H1 (cell line): ENCODE measurements at regions not wholly inside any gene's neighbourhood (a gene's known extent, or its start where the extent isn't known, plus 50 kb on each side); places are given as distances from the start of the nearest gene placed in this dataset.

Experiments
- CTCF ChIA-PET: fragments of 300-600 bp; sonication (Branson Sonifier 250); formaldehyde crosslinking; loops from one replicate; lab custom pipeline; 2021; ENCODE audit not compliant: partially characterized antibody; lab: Charles Lee
- POLR2A ChIA-PET: fragments of 300-600 bp; sonication (Branson Sonifier 250); formaldehyde crosslinking; loops from one replicate; lab custom pipeline; 2021; ENCODE audit warnings: inconsistent platforms; ENCODE audit not compliant: partially characterized antibody; lab: Charles Lee
- DNase-seq, 2 experiments: peaks; one replicate each; pipeline versions ENCODE4 v3.0.0 to v3.0.0-alpha.2; 2010 to 2022; ENCODE audit warnings: low spot score in 2 of 2, low read depth in 1 of 2, mixed read lengths in 1 of 2
- FAIRE-seq: peaks from 2 replicates; lab custom pipeline; 2011; peaks lifted over from hg19 to GRCh38; lab: Jason Lieb, UNC
- H2AFZ ChIP-seq: 2 replicates; pipeline ENCODE4 v1.8.1; 2012; ENCODE audit warnings: low read length, inconsistent platforms
- H2AK5ac ChIP-seq: 2 replicates; pipeline ENCODE4 v1.6.1; 2013; ENCODE audit warnings: low read depth, low read length
- H2BK120ac ChIP-seq: replicated peaks from 2 replicates; pipeline ENCODE3; 2013; ENCODE audit warnings: low read depth, low read length, inconsistent platforms
- H2BK12ac ChIP-seq: 2 replicates; pipeline ENCODE4 v1.6.1; 2013; ENCODE audit warnings: low read depth, low read length
- H2BK15ac ChIP-seq: 2 replicates; pipeline ENCODE4 v1.6.1; 2013; ENCODE audit warnings: low read length
- H2BK20ac ChIP-seq: 2 replicates; pipeline ENCODE4 v1.6.1; 2013; ENCODE audit warnings: low read length
- H2BK5ac ChIP-seq: 2 replicates; pipeline ENCODE4 v1.6.1; 2013; ENCODE audit warnings: low read depth, low read length
- H3K14ac ChIP-seq: 2 replicates; pipeline ENCODE4 v1.6.1; 2013; ENCODE audit warnings: inconsistent platforms; ENCODE audit not compliant: insufficient read length
- H3K18ac ChIP-seq: 2 replicates; pipeline ENCODE4 v1.6.1; 2013; ENCODE audit warnings: low read length; ENCODE audit errors: extremely low read depth
- H3K23ac ChIP-seq: 2 replicates; pipeline ENCODE4 v1.6.1; 2013; ENCODE audit warnings: inconsistent platforms; ENCODE audit not compliant: insufficient read length
- H3K23me2 ChIP-seq: 2 replicates; pipeline ENCODE4 v1.6.1; 2013; ENCODE audit warnings: low read depth, low read length
- H3K27ac ChIP-seq: 2 replicates; pipeline ENCODE4 v1.6.1; 2011; ENCODE audit warnings: low read depth, low read length, inconsistent platforms
- H3K27me3 ChIP-seq, 4 experiments: replicated peaks in 1 of 4; 1 replicate in 1 of 4; 2 replicates in 3 of 4; pipeline versions ENCODE4 v1.6.1 to v1.8.1; 2011 to 2013; ENCODE audit warnings: low read length in 3 of 4, mild to moderate bottlenecking in 3 of 4, inconsistent platforms in 2 of 4, mixed read lengths in 2 of 4, moderate library complexity in 1 of 4; ENCODE audit not compliant: control insufficient read depth in 3 of 4, insufficient read depth in 3 of 4; ENCODE audit errors: extremely low read depth in 1 of 4
- H3K36me3 ChIP-seq, 4 experiments: 2 replicates each; pipeline versions ENCODE4 v1.6.1 to v1.8.1; 2011 to 2013; ENCODE audit warnings: mild to moderate bottlenecking in 4 of 4, low read length in 3 of 4, moderate library complexity in 2 of 4, control low read depth in 1 of 4, inconsistent platforms in 1 of 4; ENCODE audit not compliant: insufficient read depth in 4 of 4, control insufficient read depth in 2 of 4
- H3K4ac ChIP-seq: replicated peaks from 2 replicates; pipeline ENCODE3; 2013; ENCODE audit warnings: low read length, low read depth, mixed read lengths, inconsistent platforms; ENCODE audit not compliant: insufficient read length
- H3K4me1 ChIP-seq, 4 experiments: replicated peaks in 1 of 4; 1 replicate in 1 of 4; 2 replicates in 3 of 4; pipeline versions ENCODE4 v1.6.1 to v1.8.1; 2011 to 2013; ENCODE audit warnings: low read length in 3 of 4, inconsistent platforms in 2 of 4, mixed read lengths in 1 of 4; ENCODE audit not compliant: insufficient read depth in 4 of 4, control insufficient read depth in 3 of 4
- H3K4me2 ChIP-seq, 2 experiments: 2 replicates each; pipeline versions ENCODE4 v1.6.1 to v1.8.1; 2011 to 2013; ENCODE audit warnings: low read depth in 2 of 2, low read length in 2 of 2, control low read depth in 1 of 2, inconsistent platforms in 1 of 2, mild to moderate bottlenecking in 1 of 2; ENCODE audit not compliant: insufficient read depth in 1 of 2
- H3K4me3 ChIP-seq, 4 experiments: fragments of 200-600, 300-600 bp in 1 of 4; sonication (generic), shearing (Covaris generic), sonication (Bioruptor Twin) in 1 of 4; 2 replicates each; pipeline versions ENCODE4 v1.5.1 to v1.8.1; 2011 to 2016; ENCODE audit warnings: low read length in 4 of 4, low read depth in 3 of 4, control low read depth in 2 of 4, inconsistent platforms in 2 of 4, mild to moderate bottlenecking in 2 of 4, mixed read lengths in 1 of 4, moderate library complexity in 1 of 4; ENCODE audit not compliant: insufficient read depth in 2 of 4; ENCODE audit errors: extremely low read depth in 1 of 4
- H3K56ac ChIP-seq: replicated peaks from 2 replicates; pipeline ENCODE3; 2013; ENCODE audit warnings: low read depth, mild to moderate bottlenecking, mixed read lengths, low read length, inconsistent platforms; ENCODE audit not compliant: insufficient read length
- H3K79me1 ChIP-seq: 2 replicates; pipeline ENCODE4 v1.6.1; 2013; ENCODE audit warnings: low read depth, low read length, control low read depth
- H3K79me2 ChIP-seq, 2 experiments: 2 replicates each; pipeline versions ENCODE4 v1.6.1 to v1.8.1; 2012 to 2013; ENCODE audit warnings: low read length in 2 of 2, mild to moderate bottlenecking in 2 of 2, inconsistent platforms in 1 of 2; ENCODE audit not compliant: insufficient read depth in 2 of 2, control insufficient read depth in 1 of 2
- H3K9ac ChIP-seq, 4 experiments: replicated peaks in 1 of 4; 1 replicate in 1 of 4; 2 replicates in 3 of 4; pipeline versions ENCODE4 v1.6.1 to v1.8.1; 2011 to 2013; ENCODE audit warnings: low read depth in 3 of 4, low read length in 3 of 4, control low read depth in 2 of 4, mild to moderate bottlenecking in 2 of 4, moderate library complexity in 2 of 4, inconsistent platforms in 1 of 4; ENCODE audit errors: extremely low read depth in 1 of 4
- H3K9me3 ChIP-seq, 2 experiments: 2 replicates each; pipeline versions ENCODE4 v1.6.1 to v1.8.1; 2012 to 2013; ENCODE audit warnings: mild to moderate bottlenecking in 2 of 2, moderate library complexity in 2 of 2, control low read depth in 1 of 2, inconsistent platforms in 1 of 2, low read depth in 1 of 2, low read length in 1 of 2, mixed read lengths in 1 of 2; ENCODE audit not compliant: insufficient read depth in 2 of 2
- H4K20me1 ChIP-seq, 2 experiments: replicated peaks in 1 of 2; 2 replicates each; pipeline versions ENCODE3 to v1.8.1; 2011 to 2013; ENCODE audit warnings: inconsistent platforms in 2 of 2, low read length in 2 of 2, mild to moderate bottlenecking in 1 of 2; ENCODE audit not compliant: insufficient read depth in 2 of 2, control insufficient read depth in 1 of 2
- H4K5ac ChIP-seq: 2 replicates; pipeline ENCODE4 v1.6.1; 2013; ENCODE audit warnings: low read length, low read depth, mixed read lengths, inconsistent platforms; ENCODE audit not compliant: insufficient read length
- H4K8ac ChIP-seq: 2 replicates; pipeline ENCODE4 v1.8.0; 2013; ENCODE audit warnings: mild to moderate bottlenecking, moderate library complexity, low read length, inconsistent platforms; ENCODE audit not compliant: insufficient read depth; ENCODE audit errors: extremely low read depth
- H4K91ac ChIP-seq: replicated peaks from 2 replicates; pipeline ENCODE3; 2013; ENCODE audit warnings: low read length, mixed read lengths, inconsistent platforms; ENCODE audit not compliant: insufficient read length
- ATF3 ChIP-seq: IDR thresholded peaks from 2 replicates; pipeline ENCODE4 v1.6.1; 2011; ENCODE audit warnings: low read depth, mild to moderate bottlenecking, low read length; ENCODE audit not compliant: insufficient read depth
- BCL11A ChIP-seq, 2 experiments: IDR thresholded peaks; one replicate each; pipeline ENCODE4 v1.6.1; 2011; ENCODE audit warnings: low read depth in 2 of 2, low read length in 2 of 2, mild to moderate bottlenecking in 2 of 2
- CBX5 ChIP-seq: fragments of 300-800, 300-1000 bp; sonication (generic); IDR thresholded peaks from 2 replicates; pipeline ENCODE4 v1.7.1; 2016; ENCODE audit warnings: antibody characterized with exemption, low read length, low read depth
- CBX8 ChIP-seq: fragments of 300-800, 300-1000 bp; sonication (generic); IDR thresholded peaks from 2 replicates; pipeline ENCODE4 v1.7.1; 2016; ENCODE audit warnings: low read depth, low read length, borderline replicate concordance
- GTF2F1 ChIP-seq: IDR thresholded peaks from 2 replicates; pipeline ENCODE4 v1.6.1; 2012; ENCODE audit warnings: low read depth, low read length, improper control_type of control experiment, borderline replicate concordance
- NRF1 ChIP-seq: IDR thresholded peaks from 2 replicates; pipeline ENCODE4 v1.6.1; 2011; ENCODE audit warnings: mild to moderate bottlenecking, low read depth, low read length, improper control_type of control experiment
- RAD21 ChIP-seq, 2 experiments: IDR thresholded peaks in 1 of 2; conservative IDR thresholded peaks in 1 of 2; 2 replicates each; pipeline ENCODE4 v1.6.1; 2011; ENCODE audit warnings: low read depth in 2 of 2, low read length in 2 of 2, improper control_type of control experiment in 1 of 2, inconsistent platforms in 1 of 2, mild to moderate bottlenecking in 1 of 2, moderate library complexity in 1 of 2
- RNF2 ChIP-seq: fragments of 200-900, 300-1000 bp; sonication (generic); IDR thresholded peaks from 2 replicates; pipeline ENCODE4 v1.7.1; 2016; ENCODE audit warnings: borderline replicate concordance, low read depth, mild to moderate bottlenecking, antibody characterized with exemption, low read length; ENCODE audit not compliant: poor library complexity, severe bottlenecking; ENCODE audit errors: missing control alignments
- SP1 ChIP-seq: IDR thresholded peaks from 2 replicates; pipeline ENCODE4 v1.6.1; 2011; ENCODE audit warnings: low read depth, low read length
- SUZ12 ChIP-seq: fragments of 200-600 bp; sonication (generic); IDR thresholded peaks from 2 replicates; pipeline ENCODE4 v1.6.1; 2012; ENCODE audit warnings: mild to moderate bottlenecking, inconsistent platforms, low read length, moderate library complexity, mixed read lengths
- ZNF274 ChIP-seq: IDR thresholded peaks from 2 replicates; pipeline ENCODE4 v1.7.0; 2012; ENCODE audit warnings: low read length, borderline replicate concordance; ENCODE audit errors: extremely low read depth
- WGBS, 2 experiments: shearing (Covaris generic) in 1 of 2; methylation state at CpG; one replicate each; pipeline versions ENCODE4 v1.1.6 to v1.1.7; 2013 to 2015; ENCODE audit warnings: low lambda C conversion rate in 2 of 2, mixed read lengths in 2 of 2, inconsistent platforms in 1 of 2, low coverage in 1 of 2, missing lambda C conversion rate in 1 of 2; ENCODE audit not compliant: insufficient replicate concordance in 2 of 2, insufficient coverage in 1 of 2, insufficient read length in 1 of 2; ENCODE audit errors: extremely low coverage in 1 of 2, missing lambda C conversion rate in 1 of 2; 5-methylcytosine and 5-hydroxymethylcytosine counted together

DNA sequence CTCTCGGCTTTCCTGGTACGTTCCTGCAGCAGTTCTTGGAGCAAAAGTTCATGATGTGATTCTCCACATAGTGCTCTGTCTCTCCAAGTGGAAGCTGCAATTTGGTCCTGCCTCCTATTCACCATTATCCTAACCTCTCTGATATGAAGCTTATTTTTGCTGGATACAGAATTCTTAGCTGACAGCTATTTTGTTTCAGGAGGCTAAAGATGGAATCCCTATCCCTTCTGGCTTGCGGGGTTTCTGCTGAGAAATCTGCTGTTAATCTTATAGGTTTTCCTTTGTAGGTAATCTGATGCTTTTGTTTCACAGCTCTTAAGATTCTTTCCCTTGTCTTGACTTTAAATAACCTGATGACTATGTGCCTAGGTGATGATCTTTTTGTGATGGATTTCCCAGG lies 181.6 kb upstream of the VLDLR start:
- H3K4me1 ChIP-seq = no peaks in the 10 kb centered on the region; a peak in 1 of 7 replicates
- no peaks in the 10 kb centered on the region for H3K79me2 ChIP-seq
- no peak overlapping the region for H2BK120ac ChIP-seq
- H2AFZ ChIP-seq = no peak overlapping the region
- no peak overlapping the region for H2BK5ac ChIP-seq
- H4K20me1 ChIP-seq = no peaks in the 10 kb centered on the region
- no peak overlapping the region for H4K91ac ChIP-seq
- no peaks in the 10 kb centered on the region; a peak in 1 of 7 replicates for H3K27me3 ChIP-seq
- no peaks in the 10 kb centered on the region for H3K23me2 ChIP-seq
- peaks cover 0 to 3% (median 0%) of the 10 kb centered on the region in 4 experiments; a peak in 2 of 8 replicates for H3K36me3 ChIP-seq
- no peak overlapping the region for H4K8ac ChIP-seq
- H3K9me3 ChIP-seq = peaks cover 38% of the 10 kb centered on the region in 2 experiments
- CTCF ChIA-PET = interaction anchor here (1.0 to 2.0 kb wide), 3 partner anchors 9 to 210 kb away, joined by 3 to 4 read pairs (median 4); no protein-coding TSS in a partner anchor
- no peak overlapping the region for H3K4me3 ChIP-seq
- no peak overlapping the region for H2BK12ac ChIP-seq
- H3K4me2 ChIP-seq = no peak overlapping the region
- no peak overlapping the region for H3K56ac ChIP-seq
- H3K27ac ChIP-seq = no peak overlapping the region
- H2AK5ac ChIP-seq = no peak overlapping the region
- H3K9ac ChIP-seq = no peak overlapping the region
- H2BK20ac ChIP-seq = no peak overlapping the region
- POLR2A ChIA-PET = no interaction called here
- no peak for TF ChIP-seq SP1
- TF ChIP-seq ZNF274 = no peak
- no peak for TF ChIP-seq RAD21 (IDR thresholded peaks at IDR 0.05 in 1 of 2, conservative IDR thresholded peaks at IDR 0.05 in 1 of 2; ENCODE audit: low read depth in 2 of 2, low read length in 2 of 2)
- TF ChIP-seq CBX8 = no peak
- TF ChIP-seq SUZ12 = no peak
- TF ChIP-seq NRF1 = no peak
- no peak for TF ChIP-seq ATF3
- TF ChIP-seq GTF2F1 = no peak
- TF ChIP-seq CBX5 = no peak
- no peak for TF ChIP-seq BCL11A (IDR thresholded peaks at IDR 0.05; ENCODE audit: low read depth in 2 of 2, low read length in 2 of 2)
- TF ChIP-seq RNF2 = no peak
- no peak overlapping the region for H3K23ac ChIP-seq
- H4K5ac ChIP-seq = no peak overlapping the region
- FAIRE-seq = no peak
- no peak overlapping the region for H3K4ac ChIP-seq
- H2BK15ac ChIP-seq = no peak overlapping the region
- no peak overlapping the region for H3K14ac ChIP-seq
- 77% methylated on average over 3 of the region's 3 CpGs; no CpG with 5 or more reads in 1 of the 2 experiments for WGBS, 2 experiments
- H3K18ac ChIP-seq = no peak overlapping the region
- H3K79me1 ChIP-seq = no peaks in the 10 kb centered on the region
- no peak for DNase-seq
